ENCODE measurements at regions not wholly inside any gene's neighbourhood (a gene's known extent, or its start where the extent isn't known, plus 50 kb on each side); places are given as distances from the start of the nearest gene placed in this dataset.

- no peak for DNase-seq (ENCODE audit: low read depth)
- no peak overlapping the region for H3K4me3 ChIP-seq (ENCODE audit: low read depth, low read length)
- TF ChIP-seq, protein P1, sequence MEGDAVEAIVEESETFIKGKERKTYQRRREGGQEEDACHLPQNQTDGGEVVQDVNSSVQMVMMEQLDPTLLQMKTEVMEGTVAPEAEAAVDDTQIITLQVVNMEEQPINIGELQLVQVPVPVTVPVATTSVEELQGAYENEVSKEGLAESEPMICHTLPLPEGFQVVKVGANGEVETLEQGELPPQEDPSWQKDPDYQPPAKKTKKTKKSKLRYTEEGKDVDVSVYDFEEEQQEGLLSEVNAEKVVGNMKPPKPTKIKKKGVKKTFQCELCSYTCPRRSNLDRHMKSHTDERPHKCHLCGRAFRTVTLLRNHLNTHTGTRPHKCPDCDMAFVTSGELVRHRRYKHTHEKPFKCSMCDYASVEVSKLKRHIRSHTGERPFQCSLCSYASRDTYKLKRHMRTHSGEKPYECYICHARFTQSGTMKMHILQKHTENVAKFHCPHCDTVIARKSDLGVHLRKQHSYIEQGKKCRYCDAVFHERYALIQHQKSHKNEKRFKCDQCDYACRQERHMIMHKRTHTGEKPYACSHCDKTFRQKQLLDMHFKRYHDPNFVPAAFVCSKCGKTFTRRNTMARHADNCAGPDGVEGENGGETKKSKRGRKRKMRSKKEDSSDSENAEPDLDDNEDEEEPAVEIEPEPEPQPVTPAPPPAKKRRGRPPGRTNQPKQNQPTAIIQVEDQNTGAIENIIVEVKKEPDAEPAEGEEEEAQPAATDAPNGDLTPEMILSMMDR (IDR thresholded peaks at IDR 0.05; ENCODE audit: low read depth, low read length), result no peak
- TF ChIP-seq MAX (IDR thresholded peaks at IDR 0.05; ENCODE audit: low read depth, low read length) (no peak), POLR2A (IDR thresholded peaks at IDR 0.05; ENCODE audit: extremely low read depth, insufficient read length) (no peak), MYC (IDR thresholded peaks at IDR 0.05; ENCODE audit: low read depth, low read length) (no peak)
These were observed 244.0 kb upstream of the FAM83B start for GRCh38 chr6:54602591-54602990.

GRCh38 chr6:54609981-54610380 is 236.6 kb upstream of the FAM83B start:
- DNase-seq (ENCODE audit: low read depth), result no peak
- no peak overlapping the region for H3K4me3 ChIP-seq (ENCODE audit: low read depth, low read length)
- TF ChIP-seq, protein P1 (IDR thresholded peaks at IDR 0.05; ENCODE audit: low read depth, low read length), result no peak
- TF ChIP-seq MYC (IDR thresholded peaks at IDR 0.05; ENCODE audit: low read depth, low read length) (no peak), POLR2A (IDR thresholded peaks at IDR 0.05; ENCODE audit: extremely low read depth, insufficient read length) (no peak), MAX (IDR thresholded peaks at IDR 0.05; ENCODE audit: low read depth, low read length) (no peak)

DNA sequence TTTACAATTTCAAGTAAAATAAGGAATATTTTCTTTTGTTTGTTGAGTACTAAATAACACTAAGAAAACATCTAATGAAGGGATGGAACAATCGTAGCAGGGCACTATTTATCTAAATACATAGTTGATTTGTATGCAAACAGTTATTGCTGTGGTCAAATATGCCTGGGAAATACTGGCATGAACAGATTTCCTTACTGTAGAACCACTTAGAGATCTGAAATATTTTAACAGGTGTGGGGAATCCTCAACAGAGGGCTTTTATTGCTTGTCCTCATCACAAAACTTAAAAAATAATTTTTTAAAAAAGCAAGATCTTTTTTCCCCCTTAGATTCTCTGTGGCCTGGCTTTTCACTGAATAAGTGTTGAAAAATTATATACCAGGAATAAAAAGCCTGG is 233.0 kb upstream of the FAM83B start:
- no peak for DNase-seq (ENCODE audit: low read depth)
- TF ChIP-seq POLR2A (IDR thresholded peaks at IDR 0.05; ENCODE audit: extremely low read depth, insufficient read length) (no peak), MAX (IDR thresholded peaks at IDR 0.05; ENCODE audit: low read depth, low read length) (no peak), MYC (IDR thresholded peaks at IDR 0.05; ENCODE audit: low read depth, low read length) (no peak)
- TF ChIP-seq, protein P1 (IDR thresholded peaks at IDR 0.05; ENCODE audit: low read depth, low read length), result no peak
- no peak overlapping the region for H3K4me3 ChIP-seq (ENCODE audit: low read depth, low read length)

DNA sequence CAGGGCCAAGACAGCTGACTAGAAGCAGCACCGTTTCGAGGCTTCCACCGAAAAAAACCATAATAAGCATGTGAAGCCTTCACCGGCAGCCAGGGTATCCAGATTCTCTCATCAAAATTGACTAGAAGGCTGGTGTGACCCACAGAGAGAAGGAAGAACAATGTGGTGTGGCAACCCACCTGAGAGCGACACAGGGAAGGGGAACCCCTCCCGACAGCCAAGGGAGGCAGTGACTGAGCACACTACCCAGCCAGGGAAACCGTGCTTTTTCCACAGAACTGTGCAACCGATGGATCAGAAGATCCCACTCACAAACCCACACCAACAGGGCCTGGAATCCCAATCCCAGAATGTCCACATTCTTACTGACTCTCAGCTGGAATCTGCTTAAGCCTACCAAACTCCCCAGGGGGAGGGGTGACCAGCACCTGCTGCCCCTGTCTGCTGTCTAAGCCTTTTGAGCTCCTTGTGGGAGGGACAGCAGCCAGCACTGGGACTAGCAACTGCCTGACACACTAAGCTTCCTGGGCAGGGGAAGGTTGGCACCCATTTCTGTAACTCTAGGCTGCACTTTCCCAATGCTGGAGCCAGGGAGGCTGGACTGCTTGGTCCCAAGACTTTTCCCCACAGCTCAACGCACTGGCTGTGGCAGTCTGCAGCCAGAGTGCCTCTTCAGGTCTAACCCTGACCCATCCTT is 231.9 kb upstream of the FAM83B start:
- TF ChIP-seq, protein P1 (IDR thresholded peaks at IDR 0.05; ENCODE audit: low read depth, low read length), result no peak
- TF ChIP-seq MYC (IDR thresholded peaks at IDR 0.05; ENCODE audit: low read depth, low read length) (no peak), POLR2A (IDR thresholded peaks at IDR 0.05; ENCODE audit: extremely low read depth, insufficient read length) (no peak), MAX (IDR thresholded peaks at IDR 0.05; ENCODE audit: low read depth, low read length) (no peak)
- no peak for DNase-seq (ENCODE audit: low read depth)
- no peak overlapping the region for H3K4me3 ChIP-seq (ENCODE audit: low read depth, low read length)

GRCh38 chr6:54617730-54618129 is 228.8 kb upstream of the FAM83B start:
- no peak for DNase-seq (ENCODE audit: low read depth)

More at GRCh38 chr6:54617730-54618129, 228.8 kb upstream of the FAM83B start:
- no peak overlapping the region for H3K4me3 ChIP-seq (ENCODE audit: low read depth, low read length)
- no peak for TF ChIP-seq MYC (IDR thresholded peaks at IDR 0.05; ENCODE audit: low read depth, low read length)
- no peak for TF ChIP-seq MAX (IDR thresholded peaks at IDR 0.05; ENCODE audit: low read depth, low read length)
- no peak for TF ChIP-seq POLR2A (IDR thresholded peaks at IDR 0.05; ENCODE audit: extremely low read depth, insufficient read length)
- TF ChIP-seq, protein P1 (IDR thresholded peaks at IDR 0.05; ENCODE audit: low read depth, low read length), result no peak

Measured in NB4 (cell line).